ENCODE measurements at regions not wholly inside any gene's neighbourhood (a gene's known extent, or its start where the extent isn't known, plus 50 kb on each side); places are given as distances from the start of the nearest gene placed in this dataset.

DNA sequence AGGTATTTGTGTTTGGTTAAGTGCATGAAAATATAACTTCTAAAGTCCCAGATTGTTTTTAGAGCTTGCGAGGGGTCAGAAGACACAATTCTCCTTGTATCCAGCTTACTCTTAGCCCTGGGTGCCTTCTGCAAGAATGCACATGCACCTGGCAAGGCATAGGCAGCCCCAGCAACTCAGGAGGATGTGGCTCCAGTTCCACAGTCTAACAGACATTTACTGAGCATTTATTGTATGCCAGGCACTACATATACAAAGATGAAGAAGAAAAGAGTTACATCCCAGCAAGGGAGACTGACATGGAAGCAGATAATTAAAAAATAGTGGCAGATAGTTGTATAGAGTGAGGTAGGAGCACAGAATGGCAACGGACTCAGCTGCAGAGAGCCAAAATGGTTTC lies 101.1 kb upstream of the FRY start:
- DNase-seq: no peak

GRCh38 chr13:31930901-31931522 lies 100.6 kb upstream of the FRY start:
- DNase-seq: no peak

- no peak for DNase-seq
These were observed 94.1 kb upstream of the FRY start for GRCh38 chr13:31937436-31937835.

- DNase-seq: no peak
These were observed 91.5 kb upstream of the FRY start for GRCh38 chr13:31940076-31940475.

- DNase-seq: no peak
These were observed 88.0 kb upstream of the FRY start for GRCh38 chr13:31943591-31943990.

DNA sequence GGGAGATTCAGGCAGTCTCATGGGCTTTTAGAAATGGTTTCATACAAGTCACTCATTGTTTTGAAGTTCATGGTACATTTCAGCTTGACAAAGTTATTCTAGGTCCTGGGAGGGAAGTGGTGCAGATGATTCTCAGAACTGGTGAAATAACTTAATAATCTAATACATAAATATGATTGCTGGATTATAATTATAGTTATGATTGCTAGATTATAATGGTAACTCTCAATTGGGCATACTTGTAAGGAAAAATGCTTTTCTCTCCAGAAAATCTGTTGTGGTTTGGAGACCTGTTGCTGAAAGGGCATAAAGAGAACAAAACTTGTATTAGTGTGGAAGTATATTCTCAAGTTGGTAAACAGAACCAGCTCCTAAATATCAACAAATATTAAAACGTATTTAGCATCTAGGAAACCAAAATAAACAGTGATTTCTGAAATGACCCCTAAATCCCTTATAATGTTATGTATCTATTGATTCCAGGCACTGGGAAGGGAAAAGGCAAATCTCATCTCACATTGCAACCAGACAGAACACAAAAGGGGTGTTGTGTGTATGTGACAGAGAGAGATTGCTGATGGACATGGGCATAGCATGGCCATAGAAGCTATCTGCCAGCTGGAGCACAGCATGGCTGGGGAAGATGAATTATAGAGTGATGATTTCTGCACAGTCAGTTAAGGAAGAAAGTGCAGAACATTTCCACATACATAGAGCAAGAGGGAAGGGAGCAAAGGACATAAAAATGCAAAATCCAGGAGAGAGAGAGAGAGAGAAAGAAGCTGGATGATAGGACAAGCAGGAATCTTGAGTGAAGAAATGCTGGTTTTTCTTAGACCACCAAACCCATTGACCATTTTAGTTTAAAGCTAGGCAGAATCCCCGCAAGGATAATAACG lies 87.1 kb upstream of the FRY start:
- DNase-seq: no peak

DNA sequence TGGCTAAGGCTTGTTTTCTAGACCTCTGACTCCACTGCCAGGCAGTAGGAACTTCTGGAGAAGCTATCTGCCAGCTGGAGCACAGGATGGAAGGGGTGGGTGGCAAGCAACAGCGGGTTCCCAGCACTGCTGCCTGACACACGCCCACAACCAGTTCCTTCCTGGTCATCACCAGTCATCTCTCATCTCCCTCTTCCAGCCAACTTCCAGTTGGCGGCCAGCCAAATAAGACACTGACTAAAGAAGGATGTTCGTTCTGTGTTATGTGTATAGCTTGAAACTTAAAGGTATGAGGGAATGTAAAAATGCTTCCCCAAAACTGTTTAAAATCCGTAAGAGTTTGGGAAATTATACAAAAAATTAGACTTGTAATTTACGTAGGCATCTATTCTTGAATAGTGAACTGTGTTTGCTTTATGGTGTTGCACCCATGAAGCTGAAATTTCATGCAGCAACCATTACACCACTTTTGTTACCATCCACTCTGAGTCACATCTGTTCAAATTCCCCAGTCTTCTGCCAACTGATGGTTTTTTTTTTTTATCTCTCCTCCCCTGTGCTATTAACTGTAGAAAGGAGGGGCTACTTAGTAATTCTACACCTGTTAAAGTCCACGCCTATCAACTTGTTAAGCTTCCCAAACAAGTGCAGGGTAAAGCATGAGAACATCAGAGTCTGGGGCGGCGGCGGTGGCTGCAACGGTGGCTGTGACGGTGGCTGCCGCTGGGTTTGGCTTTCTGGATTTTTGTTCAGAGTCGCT lies 86.2 kb upstream of the FRY start:
- DNase-seq: no peak

GRCh38 chr13:31946091-31946770 lies 85.3 kb upstream of the FRY start:
- no peak for DNase-seq

DNA sequence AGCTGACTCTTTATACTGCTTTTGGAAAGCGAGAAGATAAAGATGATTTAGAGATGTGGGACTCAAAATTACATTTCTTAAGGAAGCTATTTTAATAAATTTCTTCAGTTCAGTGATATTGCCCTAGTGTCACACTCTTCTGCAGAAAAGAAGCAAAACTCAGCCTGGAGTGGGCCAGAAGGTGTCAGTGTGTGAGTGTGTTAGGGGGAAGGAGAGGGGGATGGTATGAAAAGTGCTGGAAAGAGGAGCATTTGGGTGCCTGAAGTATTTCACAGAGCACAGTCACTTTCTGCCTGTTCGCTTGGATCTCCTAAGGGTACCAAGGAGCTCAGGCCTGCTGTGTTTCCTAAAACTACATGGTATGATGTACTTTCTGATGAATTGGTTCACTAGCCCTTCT lies 84.5 kb upstream of the FRY start:
- no peak for DNase-seq

- DNase-seq: no peak
These were observed 84.1 kb upstream of the FRY start for GRCh38 chr13:31947506-31947905.

GRCh38 chr13:31949486-31949885 lies 82.1 kb upstream of the FRY start:
- DNase-seq: no peak

- no peak for DNase-seq
These were observed 81.3 kb upstream of the FRY start for GRCh38 chr13:31950111-31950815.

DNA sequence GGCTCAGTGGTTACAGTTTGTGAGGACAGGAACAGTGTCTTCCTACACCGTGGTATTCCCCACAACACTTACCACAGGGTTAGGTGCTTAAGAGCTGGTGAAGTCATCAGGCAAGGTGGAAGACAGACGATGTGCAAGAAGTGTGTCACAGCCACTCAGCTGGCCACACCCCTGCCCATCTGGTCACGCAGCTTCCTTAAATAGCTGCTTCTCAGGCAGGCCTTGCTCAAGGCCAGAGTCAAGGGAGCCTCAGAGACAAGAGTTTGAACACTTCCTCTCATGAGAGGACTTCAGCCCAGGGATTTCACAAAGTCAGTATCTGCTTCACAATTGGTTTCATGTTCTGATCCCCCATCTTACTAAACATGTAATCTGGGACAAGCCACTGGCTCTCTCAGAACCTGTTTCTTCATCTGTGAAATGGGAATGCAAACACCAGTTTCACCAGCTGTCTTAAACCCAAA lies 80.3 kb upstream of the FRY start:
- DNase-seq: peak; percentile 46

DNA sequence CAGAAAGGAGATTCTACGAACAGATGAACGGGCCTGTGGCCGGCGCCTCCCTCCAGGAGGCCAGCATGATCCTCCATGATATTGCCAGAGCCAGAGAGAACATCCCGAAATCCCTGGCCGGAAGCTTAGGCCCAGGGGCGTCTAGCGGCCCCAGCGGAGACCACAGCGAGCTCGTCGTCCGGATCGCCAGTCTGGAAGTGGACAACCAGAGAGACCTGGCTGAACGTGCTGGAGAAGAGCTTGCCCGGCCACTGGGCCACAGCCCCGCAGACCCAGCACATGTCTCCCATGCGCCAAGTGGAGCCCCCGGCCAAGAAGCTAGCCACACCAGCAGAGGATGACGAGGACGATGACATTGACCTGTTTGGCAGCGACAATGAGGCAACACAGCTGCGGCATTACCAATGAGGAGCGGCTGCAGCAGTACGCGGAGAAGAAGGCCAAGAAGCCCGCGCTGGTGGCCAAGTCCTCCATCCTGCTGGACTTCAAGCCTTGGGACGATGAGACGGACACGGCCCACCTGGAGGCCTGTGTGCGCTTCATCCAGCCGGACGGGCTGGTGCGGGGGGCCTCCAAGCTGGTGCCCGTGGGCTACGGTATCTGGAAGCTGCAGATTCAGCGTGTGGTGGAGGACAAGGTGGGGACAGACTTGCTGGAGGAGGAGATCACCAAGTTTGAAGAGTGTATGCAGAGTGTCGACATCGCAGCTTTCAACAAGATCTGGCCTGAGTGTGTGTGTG lies 78.8 kb upstream of the FRY start:
- DNase-seq: no peak

- no peak for DNase-seq
These were observed 76.5 kb upstream of the FRY start for GRCh38 chr13:31955101-31955500.

DNA sequence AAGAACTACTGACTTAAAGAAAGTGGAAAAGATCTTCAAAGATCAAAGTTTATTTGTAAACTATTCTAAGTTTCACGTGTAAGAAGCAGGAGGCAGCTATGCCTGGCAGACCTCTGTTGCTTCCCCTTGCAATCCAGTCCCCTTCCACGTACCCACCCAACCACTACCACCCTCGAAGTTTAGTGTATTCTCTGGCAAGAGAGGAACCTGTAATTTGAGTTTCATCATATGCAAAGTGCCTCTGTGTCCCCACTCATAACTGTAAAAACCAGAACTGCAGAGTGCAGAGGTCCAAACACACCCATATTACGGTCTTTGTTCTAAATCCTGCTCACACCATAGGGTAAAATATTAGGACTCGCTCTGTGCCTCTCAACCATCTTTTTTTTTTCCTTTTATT lies 75.8 kb upstream of the FRY start:
- no peak for DNase-seq

DNA sequence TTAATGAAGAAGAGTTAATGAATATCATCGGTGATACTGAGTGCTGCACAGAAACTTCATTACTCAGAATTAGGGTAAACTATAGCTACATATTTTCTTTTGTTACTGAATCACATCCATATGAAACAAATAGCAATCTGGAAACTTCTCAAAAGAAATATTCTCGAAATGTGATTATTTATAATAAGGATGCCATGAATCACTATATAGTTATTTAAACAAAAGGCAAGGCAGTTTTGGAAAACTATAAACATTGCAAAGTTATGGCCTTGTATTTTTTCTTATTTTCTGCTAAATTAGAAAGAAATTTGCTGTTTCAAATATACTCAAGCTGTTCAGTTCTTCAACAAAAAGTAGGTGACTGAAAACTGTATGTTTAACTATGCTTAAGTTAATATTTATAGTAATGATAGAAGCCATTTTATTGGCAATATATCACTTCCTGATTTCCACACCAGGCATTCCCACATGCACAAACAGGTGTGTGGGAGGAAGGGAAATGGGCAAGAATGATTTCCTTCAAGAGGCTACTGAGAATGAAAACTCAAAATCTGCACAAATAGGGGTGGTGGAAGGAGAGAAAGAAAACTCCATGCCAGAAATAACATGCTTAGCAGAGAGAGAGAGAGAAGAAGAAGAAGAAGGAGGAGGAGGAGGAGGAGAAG lies 74.5 kb upstream of the FRY start:
- DNase-seq: no peak

- DNase-seq: no peak
These were observed 73.8 kb upstream of the FRY start for GRCh38 chr13:31957772-31958171.

- DNase-seq: no peak
These were observed 68.7 kb upstream of the FRY start for GRCh38 chr13:31962731-31963370.

DNA sequence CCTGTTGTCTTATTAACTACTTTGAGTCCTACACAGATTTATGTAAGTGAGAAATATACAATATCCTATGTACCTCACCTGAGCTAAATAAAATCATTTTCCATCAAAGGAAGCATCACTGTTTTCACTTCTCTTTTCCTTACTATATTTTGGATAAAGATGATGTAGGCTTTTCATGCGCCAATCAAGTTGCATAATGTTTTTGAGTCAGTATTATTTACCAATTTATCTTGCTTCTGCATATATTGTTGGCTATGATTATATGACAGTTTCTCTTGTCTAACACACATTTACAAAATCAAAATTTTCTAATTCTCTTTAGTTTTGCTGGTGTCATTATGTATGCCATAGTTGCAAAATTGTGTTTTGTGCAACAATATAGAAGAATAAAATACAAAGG lies 67.9 kb upstream of the FRY start:
- no peak for DNase-seq

- no peak for DNase-seq
These were observed 67.4 kb upstream of the FRY start for GRCh38 chr13:31964168-31964567.

Data from CD4-positive, alpha-beta T cell treated with Interleukin-21 for 1 hour (primary cell).